Astrocyte of the cerebellum (primary cell): ENCODE measurements at regions not wholly inside any gene's neighbourhood (a gene's known extent, or its start where the extent isn't known, plus 50 kb on each side); places are given as distances from the start of the nearest gene placed in this dataset.

ENCODE experiments used
- DNase-seq: peaks from one replicate; pipeline ENCODE4 v3.0.0-alpha.2; 2011; ENCODE audit warnings: low read depth
- H3K4me3 ChIP-seq: 2 replicates; pipeline ENCODE4 v1.5.1; 2011; ENCODE audit warnings: mild to moderate bottlenecking, low read depth, low read length, moderate library complexity
- in situ Hi-C: cut with HindIII; loops from 2 replicates; pipeline ENCODE4 v1.10.0; 2017; ENCODE audit warnings: low sequenced_read_pairs
- TF ChIP-seq, protein P1 (sequence below): IDR thresholded peaks from 2 replicates; pipeline ENCODE4 v1.5.1; 2012; ENCODE audit warnings: low read length, low read depth, moderate library complexity, mild to moderate bottlenecking; ENCODE audit errors: missing control alignments

DNA sequence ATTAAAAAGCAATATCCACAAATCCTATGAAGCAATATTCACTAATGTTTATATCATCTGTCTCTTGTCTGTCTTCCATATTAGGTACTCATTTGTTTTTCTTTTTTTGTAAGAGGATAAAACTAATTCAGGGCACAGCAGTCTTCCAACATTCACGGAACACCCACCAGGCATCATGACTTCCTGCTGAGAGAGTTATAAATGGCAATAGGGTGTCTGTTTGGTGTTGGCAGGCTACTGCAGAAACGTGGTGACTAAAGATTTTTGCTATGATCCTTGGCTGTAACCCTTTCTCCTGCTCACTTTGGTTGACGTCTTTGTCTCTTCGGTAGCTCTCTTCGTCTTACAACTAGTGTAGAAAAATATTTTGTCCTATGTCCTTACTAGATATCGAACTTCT is 860.6 kb upstream of the MGAT4C start:
- TF ChIP-seq, protein P1, sequence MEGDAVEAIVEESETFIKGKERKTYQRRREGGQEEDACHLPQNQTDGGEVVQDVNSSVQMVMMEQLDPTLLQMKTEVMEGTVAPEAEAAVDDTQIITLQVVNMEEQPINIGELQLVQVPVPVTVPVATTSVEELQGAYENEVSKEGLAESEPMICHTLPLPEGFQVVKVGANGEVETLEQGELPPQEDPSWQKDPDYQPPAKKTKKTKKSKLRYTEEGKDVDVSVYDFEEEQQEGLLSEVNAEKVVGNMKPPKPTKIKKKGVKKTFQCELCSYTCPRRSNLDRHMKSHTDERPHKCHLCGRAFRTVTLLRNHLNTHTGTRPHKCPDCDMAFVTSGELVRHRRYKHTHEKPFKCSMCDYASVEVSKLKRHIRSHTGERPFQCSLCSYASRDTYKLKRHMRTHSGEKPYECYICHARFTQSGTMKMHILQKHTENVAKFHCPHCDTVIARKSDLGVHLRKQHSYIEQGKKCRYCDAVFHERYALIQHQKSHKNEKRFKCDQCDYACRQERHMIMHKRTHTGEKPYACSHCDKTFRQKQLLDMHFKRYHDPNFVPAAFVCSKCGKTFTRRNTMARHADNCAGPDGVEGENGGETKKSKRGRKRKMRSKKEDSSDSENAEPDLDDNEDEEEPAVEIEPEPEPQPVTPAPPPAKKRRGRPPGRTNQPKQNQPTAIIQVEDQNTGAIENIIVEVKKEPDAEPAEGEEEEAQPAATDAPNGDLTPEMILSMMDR: no peak
- no peak overlapping the region for H3K4me3 ChIP-seq
- no peak for DNase-seq
- in situ Hi-C loops: no loop called here

DNA sequence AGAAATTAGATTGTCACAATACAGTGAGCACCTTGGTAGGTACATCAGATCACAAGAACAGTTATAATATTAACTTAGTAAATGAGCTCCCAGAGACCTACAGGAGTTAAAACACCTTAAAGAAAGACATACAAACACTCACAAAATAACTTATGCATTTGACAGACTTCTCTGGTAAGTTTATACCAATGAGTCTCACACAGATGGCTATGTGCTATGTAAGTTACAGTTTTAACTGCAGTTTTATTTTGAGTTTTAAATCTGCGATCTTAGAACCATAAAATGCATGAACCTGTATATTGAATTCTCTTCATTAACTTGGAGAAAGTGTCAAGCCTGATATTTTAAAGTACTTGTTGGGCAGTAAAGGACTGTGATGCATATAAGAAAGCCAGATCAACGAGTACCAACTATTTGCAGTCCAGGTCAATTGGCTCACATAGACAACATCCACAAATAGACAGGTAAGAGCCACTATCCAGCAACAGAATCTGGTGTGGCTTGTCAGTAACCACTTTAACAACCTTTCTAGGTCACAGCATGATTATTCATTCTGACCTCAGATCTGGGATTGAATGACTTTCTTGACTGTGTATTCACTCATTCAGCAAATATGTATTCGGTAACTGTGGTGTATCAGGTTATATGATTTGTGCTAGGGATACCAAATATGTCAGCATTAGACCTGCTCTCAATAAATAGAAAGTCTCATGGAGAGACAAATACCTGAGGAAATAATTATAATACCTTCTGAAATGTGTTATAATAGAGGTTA is 856.6 kb upstream of the MGAT4C start:
- in situ Hi-C loops: no loop called here
- no peak for DNase-seq
- TF ChIP-seq, protein P1: no peak
- H3K4me3 ChIP-seq: no peak overlapping the region

DNA sequence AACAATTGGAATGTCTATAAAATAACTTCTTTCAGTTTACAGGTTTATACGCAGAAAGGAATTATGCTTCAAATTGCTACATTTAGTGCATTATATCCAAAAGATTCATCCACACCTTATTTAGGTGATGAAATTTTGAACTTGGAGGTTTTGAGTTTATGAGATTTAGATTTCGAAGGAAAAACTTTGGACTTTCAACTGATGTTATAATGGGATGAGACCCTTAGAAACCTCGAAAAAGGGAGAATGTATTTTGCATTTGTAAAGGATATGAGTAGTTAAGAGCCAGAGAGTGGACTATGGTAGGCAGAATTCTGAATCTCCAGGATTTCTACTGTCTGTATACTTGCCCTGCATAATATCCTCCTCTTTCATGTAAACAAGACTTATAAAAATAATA is 851.6 kb upstream of the MGAT4C start:
- TF ChIP-seq, protein P1: no peak

DNA sequence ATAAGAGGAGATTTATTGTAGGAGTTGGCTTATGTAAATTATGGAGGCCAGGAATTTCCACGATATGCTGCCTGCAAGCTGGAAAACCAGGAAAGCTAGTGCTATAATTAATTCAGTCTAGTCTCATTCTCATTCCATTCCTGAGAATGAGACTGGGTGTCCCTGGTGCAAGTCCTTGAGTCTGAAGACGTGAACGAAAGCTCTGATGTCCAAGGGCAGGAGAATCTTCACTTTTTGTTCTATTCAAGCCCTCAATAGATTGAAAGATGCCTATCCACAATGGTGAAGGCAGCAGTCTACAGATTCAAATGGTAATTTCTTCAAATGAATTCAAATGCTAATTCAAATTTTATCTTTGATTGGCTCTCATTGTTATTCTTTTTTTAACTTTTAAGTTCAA is 851.1 kb upstream of the MGAT4C start:
- H3K4me3 ChIP-seq: no peak overlapping the region
- DNase-seq: no peak
- TF ChIP-seq, protein P1: no peak
- in situ Hi-C loops: no loop called here

More for the DNA sequence above, 851.6 kb upstream of the MGAT4C start:
- in situ Hi-C loops: no loop called here
- H3K4me3 ChIP-seq: no peak overlapping the region
- no peak for DNase-seq

DNA sequence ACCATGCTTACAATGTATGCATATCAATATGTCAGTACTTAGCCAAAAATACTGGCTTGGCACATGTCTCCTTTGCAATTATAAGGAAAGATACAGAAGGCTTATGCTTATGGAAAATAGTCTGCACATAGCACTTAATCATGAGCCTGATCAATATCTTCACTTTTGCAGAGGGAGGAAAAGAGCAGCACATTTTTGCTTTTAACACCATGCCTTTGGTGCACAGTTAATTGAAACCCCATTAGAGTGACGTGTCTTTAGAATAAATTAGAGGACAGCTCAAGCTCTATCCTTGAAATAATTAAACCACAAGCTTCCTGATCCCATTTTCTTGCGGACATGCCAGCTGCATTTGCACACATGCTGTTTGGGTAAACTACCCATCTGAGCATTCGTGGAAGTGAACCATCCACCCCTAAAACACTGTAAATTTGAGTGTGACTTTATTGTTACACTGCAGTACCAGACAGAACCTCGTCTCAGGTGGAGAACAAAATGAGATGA is 839.9 kb upstream of the MGAT4C start:
- H3K4me3 ChIP-seq: no peak overlapping the region
- in situ Hi-C loops: no loop called here
- DNase-seq: no peak

DNA sequence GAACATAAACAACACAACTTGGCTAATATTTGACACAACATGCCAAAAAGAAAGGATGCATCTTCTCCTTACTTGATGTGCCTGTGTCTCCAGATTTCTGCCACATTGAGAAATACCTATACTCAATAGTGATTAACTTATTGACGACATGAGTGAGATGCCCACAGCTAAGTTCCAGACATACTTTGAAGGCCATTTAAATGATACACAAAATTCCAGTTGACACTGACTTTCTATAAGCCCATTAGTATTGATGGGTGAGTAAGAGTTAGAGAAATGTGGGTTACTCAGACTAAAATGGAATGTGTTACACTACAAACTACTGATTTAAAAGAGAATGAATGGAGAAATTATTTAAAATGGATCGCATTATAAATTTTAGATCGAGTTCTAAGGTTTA is 838.2 kb upstream of the MGAT4C start:
- H3K4me3 ChIP-seq: no peak overlapping the region
- in situ Hi-C loops: no loop called here
- TF ChIP-seq, protein P1: no peak
- DNase-seq: no peak

More for the DNA sequence above, 839.9 kb upstream of the MGAT4C start:
- TF ChIP-seq, protein P1: no peak
